Trophoblast cell (in vitro differentiated cells and primary cell): ENCODE measurements at regions not wholly inside any gene's neighbourhood (a gene's known extent, or its start where the extent isn't known, plus 50 kb on each side); places are given as distances from the start of the nearest gene placed in this dataset.

Experiments used
- DNase-seq, 2 donors: peaks; one replicate each; pipeline ENCODE4 v3.0.0-alpha.2; 2016
- H2AFZ ChIP-seq: 2 replicates; pipeline ENCODE4 v1.6.1; 2013; ENCODE audit warnings: low read length, moderate library complexity, mild to moderate bottlenecking; ENCODE audit not compliant: insufficient read depth, poor library complexity
- H2AK5ac ChIP-seq: 2 replicates; pipeline ENCODE4 v1.6.1; 2013; ENCODE audit warnings: mild to moderate bottlenecking, low read length
- H2BK120ac ChIP-seq: 2 replicates; pipeline ENCODE4 v1.6.1; 2013; ENCODE audit warnings: low read length, mild to moderate bottlenecking, moderate library complexity; ENCODE audit not compliant: insufficient read depth, poor library complexity
- H2BK12ac ChIP-seq: 2 replicates; pipeline ENCODE4 v1.6.1; 2013; ENCODE audit warnings: mild to moderate bottlenecking, low read length, moderate library complexity
- H2BK5ac ChIP-seq: 2 replicates; pipeline ENCODE4 v1.6.1; 2013; ENCODE audit warnings: low read length, low read depth, moderate library complexity, mild to moderate bottlenecking; ENCODE audit not compliant: poor library complexity
- H3K14ac ChIP-seq: 2 replicates; pipeline ENCODE4 v1.6.1; 2013; ENCODE audit warnings: mild to moderate bottlenecking, low read length
- H3K18ac ChIP-seq: 2 replicates; pipeline ENCODE4 v1.6.1; 2013; ENCODE audit warnings: mild to moderate bottlenecking, low read length
- H3K23ac ChIP-seq: 2 replicates; pipeline ENCODE4 v1.6.1; 2013; ENCODE audit warnings: low read length
- H3K27ac ChIP-seq: 2 replicates; pipeline ENCODE4 v1.5.1; 2013; ENCODE audit warnings: low read depth, mild to moderate bottlenecking, inconsistent platforms, low read length, moderate library complexity
- H3K27me3 ChIP-seq: 2 replicates; pipeline ENCODE4 v1.6.1; 2013; ENCODE audit warnings: inconsistent platforms, mild to moderate bottlenecking, low read length, moderate library complexity; ENCODE audit not compliant: insufficient read depth
- H3K36me3 ChIP-seq, 2 experiments: 1 replicate in 1 of 2; 2 replicates in 1 of 2; pipeline ENCODE4 v1.6.1; 2013; ENCODE audit warnings: low read length in 2 of 2, mild to moderate bottlenecking in 2 of 2, moderate library complexity in 1 of 2; ENCODE audit not compliant: insufficient read depth in 2 of 2, control insufficient read depth in 1 of 2
- H3K4ac ChIP-seq: 2 replicates; pipeline ENCODE4 v1.6.1; 2013; ENCODE audit warnings: low read depth, mild to moderate bottlenecking, low read length, moderate library complexity
- H3K4me1 ChIP-seq, 2 experiments: 1 replicate in 1 of 2; 2 replicates in 1 of 2; pipeline ENCODE4 v1.6.1; 2013; ENCODE audit warnings: low read length in 2 of 2, mild to moderate bottlenecking in 2 of 2, moderate library complexity in 1 of 2; ENCODE audit not compliant: insufficient read depth in 2 of 2, control insufficient read depth in 1 of 2
- H3K4me2 ChIP-seq: 2 replicates; pipeline ENCODE4 v1.6.1; 2013; ENCODE audit warnings: inconsistent platforms, mild to moderate bottlenecking, low read length, moderate library complexity
- H3K4me3 ChIP-seq: 2 replicates; pipeline ENCODE4 v1.5.1; 2013; ENCODE audit warnings: mild to moderate bottlenecking, low read depth, low read length, inconsistent platforms
- H3K79me1 ChIP-seq: one replicate; pipeline ENCODE4 v1.6.1; 2013; ENCODE audit warnings: low read length
- H3K79me2 ChIP-seq: 2 replicates; pipeline ENCODE4 v1.6.1; 2013; ENCODE audit warnings: low read length, mild to moderate bottlenecking; ENCODE audit not compliant: control insufficient read depth, insufficient read depth, poor library complexity
- H3K9ac ChIP-seq: 2 replicates; pipeline ENCODE4 v1.6.1; 2013; ENCODE audit warnings: mild to moderate bottlenecking, low read length
- H3K9me3 ChIP-seq: 2 replicates; pipeline ENCODE4 v1.6.1; 2013; ENCODE audit warnings: low read depth, mild to moderate bottlenecking, control low read depth, inconsistent platforms, low read length; ENCODE audit not compliant: insufficient read depth
- H4K12ac ChIP-seq: 2 replicates; pipeline ENCODE4 v1.6.1; 2013; ENCODE audit warnings: low read depth, mild to moderate bottlenecking, low read length, moderate library complexity
- H4K8ac ChIP-seq: 2 replicates; pipeline ENCODE4 v1.6.1; 2013; ENCODE audit warnings: low read depth, mild to moderate bottlenecking, low read length, moderate library complexity
- H4K91ac ChIP-seq: one replicate; pipeline ENCODE4 v1.6.1; 2013; ENCODE audit warnings: low read depth, mild to moderate bottlenecking, low read length, moderate library complexity
- WGBS: extraction: QIAGEN DNeasy Blood & Tissue Kit; methylation state at CpG from one replicate; pipeline ENCODE4 v1.1.7; 2013; ENCODE audit warnings: missing lambda C conversion rate; ENCODE audit not compliant: insufficient read length, insufficient coverage; ENCODE audit errors: extremely low coverage; 5-methylcytosine and 5-hydroxymethylcytosine counted together

DNA sequence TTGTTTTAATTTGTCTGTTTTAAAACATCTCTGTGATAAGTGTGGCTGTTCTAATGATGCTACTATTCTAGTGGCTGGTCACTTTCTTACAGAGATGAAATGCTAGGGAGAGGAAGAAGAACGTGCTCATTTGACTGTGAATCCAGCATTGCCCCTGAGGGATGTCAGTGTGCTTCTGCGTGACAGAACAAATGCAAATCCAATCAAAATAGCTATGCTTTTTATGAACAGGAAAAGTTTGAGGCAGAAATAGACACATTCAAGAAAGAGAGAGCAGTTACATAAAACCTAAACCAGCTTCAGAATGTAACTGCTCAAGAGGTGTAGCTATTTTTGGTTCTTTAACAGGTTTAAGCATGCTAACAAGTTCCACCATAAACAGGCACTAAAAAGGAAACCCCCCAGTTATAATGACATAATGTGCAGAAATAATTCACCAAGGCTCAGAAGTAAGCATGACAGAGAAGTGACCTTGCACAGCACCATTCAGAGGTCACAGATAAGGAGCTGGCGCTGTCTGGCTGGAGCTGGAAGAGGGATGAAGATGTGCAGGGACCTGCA lies 385.3 kb downstream of the EPM2A start:
- no peak overlapping the region for H2AK5ac ChIP-seq
- H4K12ac ChIP-seq: no peak overlapping the region
- no peaks in the 10 kb centered on the region for H3K36me3 ChIP-seq
- no peak overlapping the region for H4K91ac ChIP-seq
- no peak overlapping the region for H4K8ac ChIP-seq
- no peak overlapping the region for H2BK5ac ChIP-seq
- no peak overlapping the region for H3K4me3 ChIP-seq
- H3K14ac ChIP-seq: no peak overlapping the region
- no peak overlapping the region for H2BK120ac ChIP-seq
- H3K4me1 ChIP-seq: no peaks in the 10 kb centered on the region
- no peaks in the 10 kb centered on the region for H3K9me3 ChIP-seq
- no peaks in the 10 kb centered on the region for H3K79me2 ChIP-seq
- H3K9ac ChIP-seq: no peak overlapping the region
- no peak overlapping the region for H3K4me2 ChIP-seq
- H3K79me1 ChIP-seq: no peaks in the 10 kb centered on the region
- no peak overlapping the region for H3K27ac ChIP-seq
- H3K23ac ChIP-seq: no peak overlapping the region
- H3K27me3 ChIP-seq: no peaks in the 10 kb centered on the region
- no peak overlapping the region for H3K18ac ChIP-seq
- H3K4ac ChIP-seq: no peak overlapping the region
- no peak overlapping the region for H2AFZ ChIP-seq
- H2BK12ac ChIP-seq: no peak overlapping the region
- no peak for DNase-seq
- WGBS: no CpG with 5 or more reads among the region's 3 CpGs

DNA sequence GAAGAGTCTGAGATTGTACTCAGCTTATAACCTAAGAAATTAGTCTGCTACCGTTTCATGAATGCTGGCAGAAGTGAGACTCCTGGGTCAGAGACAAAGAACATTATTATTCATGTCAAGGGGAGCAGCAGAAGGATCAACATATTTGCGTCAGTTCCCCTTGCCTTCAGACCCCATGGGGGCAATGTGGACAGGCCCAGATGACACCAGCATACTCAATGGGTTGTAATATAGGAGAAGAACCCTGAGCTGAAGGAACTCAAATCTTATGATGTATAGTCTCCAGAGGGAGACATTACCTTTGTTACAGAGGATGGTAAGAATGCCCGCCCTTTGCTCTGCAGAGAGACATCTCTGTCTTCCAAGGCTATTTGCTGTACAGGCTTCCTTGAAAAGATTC lies 384.4 kb downstream of the EPM2A start:
- H3K9ac ChIP-seq: no peak overlapping the region
- H3K23ac ChIP-seq: no peak overlapping the region
- DNase-seq: no peak
- H3K4ac ChIP-seq: no peak overlapping the region
- H3K9me3 ChIP-seq: no peaks in the 10 kb centered on the region
- no peaks in the 10 kb centered on the region for H3K79me2 ChIP-seq
- H3K27ac ChIP-seq: no peak overlapping the region
- no peak overlapping the region for H3K18ac ChIP-seq
- no peaks in the 10 kb centered on the region for H3K36me3 ChIP-seq
- no peaks in the 10 kb centered on the region for H3K79me1 ChIP-seq
- H3K14ac ChIP-seq: no peak overlapping the region
- H3K4me2 ChIP-seq: no peak overlapping the region
- no peaks in the 10 kb centered on the region for H3K27me3 ChIP-seq
- no peak overlapping the region for H4K8ac ChIP-seq
- no peak overlapping the region for H2BK12ac ChIP-seq
- no peak overlapping the region for H2BK5ac ChIP-seq
- H4K91ac ChIP-seq: no peak overlapping the region
- H3K4me1 ChIP-seq: no peaks in the 10 kb centered on the region
- no peak overlapping the region for H3K4me3 ChIP-seq
- WGBS: no CpG with 5 or more reads among the region's 3 CpGs
- H2AFZ ChIP-seq: no peak overlapping the region
- no peak overlapping the region for H4K12ac ChIP-seq
- H2AK5ac ChIP-seq: no peak overlapping the region
- H2BK120ac ChIP-seq: no peak overlapping the region

DNA sequence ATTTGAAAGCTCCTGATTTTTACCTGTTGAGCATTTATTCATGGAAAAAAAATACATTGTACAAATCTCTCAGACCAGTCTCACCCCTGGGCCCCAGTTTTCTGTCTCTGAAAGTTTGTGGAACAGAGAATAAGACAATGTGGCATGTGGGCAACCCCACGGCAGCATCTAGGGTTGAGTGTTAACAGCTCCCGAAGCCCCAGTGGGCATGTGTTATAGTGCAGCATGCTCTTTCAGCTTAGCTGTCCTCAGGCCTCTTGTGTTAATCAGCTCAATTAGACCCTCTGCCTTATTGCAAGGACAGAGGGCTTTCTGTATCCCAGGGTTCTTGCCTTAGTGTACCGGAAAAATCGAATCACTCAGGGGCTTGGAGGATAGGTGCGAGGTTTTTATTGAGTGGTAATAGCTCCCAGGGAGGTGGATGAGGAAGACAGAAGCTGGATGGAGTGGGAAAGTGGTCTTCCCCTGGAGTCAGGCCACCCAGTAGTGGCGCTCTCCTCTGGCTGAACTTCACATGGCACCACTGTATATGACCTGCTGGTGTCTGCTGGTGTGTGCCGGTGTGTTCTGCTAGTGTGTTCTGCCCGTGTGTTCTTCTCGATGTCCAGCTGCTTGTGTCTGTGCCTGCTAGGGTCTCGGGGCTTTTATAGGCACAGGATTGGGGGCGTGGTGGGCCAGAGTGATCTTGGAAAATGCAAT lies 382.8 kb downstream of the EPM2A start:
- Histone ChIP-seq H2BK12ac (no peak overlapping the region), H3K79me1 (no peaks in the 10 kb centered on the region), H3K9me3 (no peaks in the 10 kb centered on the region), H3K27ac (no peak overlapping the region), H4K91ac (no peak overlapping the region), H2BK120ac (no peak overlapping the region), H2AFZ (no peak overlapping the region), H3K14ac (no peak overlapping the region), H2BK5ac (no peak overlapping the region), H3K18ac (no peak overlapping the region), H3K27me3 (no peaks in the 10 kb centered on the region), H3K4me2 (no peak overlapping the region), H2AK5ac (no peak overlapping the region), H3K79me2 (no peaks in the 10 kb centered on the region), H4K12ac (no peak overlapping the region), H3K4me3 (no peak overlapping the region), H4K8ac (no peak overlapping the region), H3K4me1 (no peaks in the 10 kb centered on the region), H3K4ac (no peak overlapping the region), H3K36me3 (no peaks in the 10 kb centered on the region), H3K9ac (no peak overlapping the region), H3K23ac (no peak overlapping the region)
- no peak for DNase-seq
- WGBS: no CpG with 5 or more reads among the region's 11 CpGs

DNA sequence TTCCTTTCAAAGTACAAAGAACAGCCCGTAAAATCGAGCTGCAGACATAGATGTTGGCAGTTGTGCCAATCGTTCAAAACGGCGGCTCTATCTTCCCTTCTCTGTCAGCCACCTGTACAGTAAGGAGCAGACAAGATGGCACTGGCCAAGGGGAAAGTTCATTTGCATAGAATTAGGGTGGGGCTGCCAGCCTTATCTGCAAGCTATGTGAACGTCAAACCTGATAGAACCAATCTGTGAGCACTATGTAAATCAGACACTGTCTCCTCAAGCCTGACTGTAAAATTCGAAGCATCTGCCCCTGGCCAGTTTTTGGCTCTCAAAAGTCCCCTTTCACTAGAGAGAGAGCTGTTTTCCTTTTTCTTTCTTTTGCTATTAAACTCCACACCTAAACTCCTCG lies 374.5 kb downstream of the EPM2A start:
- H3K36me3 ChIP-seq: no peaks in the 10 kb centered on the region
- no peak overlapping the region for H2BK120ac ChIP-seq
- H3K23ac ChIP-seq: no peak overlapping the region
- H4K12ac ChIP-seq: no peak overlapping the region
- H3K27me3 ChIP-seq: no peaks in the 10 kb centered on the region
- no peak overlapping the region for H3K9ac ChIP-seq
- no peak overlapping the region for H3K4me3 ChIP-seq
- H2AFZ ChIP-seq: no peak overlapping the region
- H4K8ac ChIP-seq: no peak overlapping the region
- no peak overlapping the region for H2AK5ac ChIP-seq
- H3K9me3 ChIP-seq: no peaks in the 10 kb centered on the region
- H3K14ac ChIP-seq: no peak overlapping the region
- H2BK5ac ChIP-seq: no peak overlapping the region
- no peak overlapping the region for H3K4me2 ChIP-seq
- no CpG with 5 or more reads among the region's 8 CpGs for WGBS
- H4K91ac ChIP-seq: no peak overlapping the region
- DNase-seq: peak; percentile 5 to 17
- H3K4me1 ChIP-seq: no peaks in the 10 kb centered on the region
- H2BK12ac ChIP-seq: no peak overlapping the region
- no peak overlapping the region for H3K4ac ChIP-seq
- no peak overlapping the region for H3K18ac ChIP-seq
- no peak overlapping the region for H3K27ac ChIP-seq
- H3K79me1 ChIP-seq: no peaks in the 10 kb centered on the region
- no peaks in the 10 kb centered on the region for H3K79me2 ChIP-seq
